ENCODE measurements at regions not wholly inside any gene's neighbourhood (a gene's known extent, or its start where the extent isn't known, plus 50 kb on each side); places are given as distances from the start of the nearest gene placed in this dataset.

GRCh38 chr1:61627365-61627764, 97.6 kb downstream of the TM2D1 start:
- H3K27me3 Mint-ChIP-seq = no peaks in the 10 kb centered on the region
- H3K27ac Mint-ChIP-seq = no peak overlapping the region
- H3K9me3 Mint-ChIP-seq = no peaks in the 10 kb centered on the region

GRCh38 chr1:61626816-61627215, 98.1 kb downstream of the TM2D1 start:
- no peaks in the 10 kb centered on the region for H3K4me1 Mint-ChIP-seq (ENCODE audit: low read depth)
- H3K27ac Mint-ChIP-seq = no peak overlapping the region
- H3K9me3 Mint-ChIP-seq = no peaks in the 10 kb centered on the region
- no peaks in the 10 kb centered on the region for H3K27me3 Mint-ChIP-seq
- no peaks in the 10 kb centered on the region for H3K36me3 Mint-ChIP-seq (ENCODE audit: low read depth)
- H3K4me3 Mint-ChIP-seq = no peak overlapping the region

More at GRCh38 chr1:61627365-61627764, 97.6 kb downstream of the TM2D1 start:
- H3K4me1 Mint-ChIP-seq (ENCODE audit: low read depth) = no peaks in the 10 kb centered on the region
- no peaks in the 10 kb centered on the region for H3K36me3 Mint-ChIP-seq (ENCODE audit: low read depth)
- no peak overlapping the region for H3K4me3 Mint-ChIP-seq

GRCh38 chr1:61623852-61624251, 101.1 kb downstream of the TM2D1 start:
- Mint-ChIP-seq H3K27ac (no peak overlapping the region), H3K4me3 (no peak overlapping the region), H3K36me3 (ENCODE audit: low read depth) (no peaks in the 10 kb centered on the region), H3K4me1 (ENCODE audit: low read depth) (no peaks in the 10 kb centered on the region), H3K27me3 (no peaks in the 10 kb centered on the region), H3K9me3 (no peaks in the 10 kb centered on the region)

GRCh38 chr1:61620536-61620935, 104.4 kb downstream of the TM2D1 start:
- Mint-ChIP-seq H3K4me1 (ENCODE audit: low read depth) (no peaks in the 10 kb centered on the region), H3K27me3 (no peaks in the 10 kb centered on the region), H3K4me3 (no peak overlapping the region), H3K27ac (no peak overlapping the region), H3K9me3 (no peaks in the 10 kb centered on the region), H3K36me3 (ENCODE audit: low read depth) (no peaks in the 10 kb centered on the region)

GRCh38 chr1:61618755-61619154, 106.2 kb downstream of the TM2D1 start:
- no peak overlapping the region for H3K4me3 Mint-ChIP-seq
- H3K36me3 Mint-ChIP-seq (ENCODE audit: low read depth) = no peaks in the 10 kb centered on the region
- no peak overlapping the region for H3K27ac Mint-ChIP-seq
- no peaks in the 10 kb centered on the region for H3K9me3 Mint-ChIP-seq
- no peaks in the 10 kb centered on the region for H3K4me1 Mint-ChIP-seq (ENCODE audit: low read depth)
- H3K27me3 Mint-ChIP-seq = no peaks in the 10 kb centered on the region

- no peak overlapping the region for H3K4me3 Mint-ChIP-seq
- H3K27me3 Mint-ChIP-seq = no peaks in the 10 kb centered on the region
- H3K36me3 Mint-ChIP-seq (ENCODE audit: low read depth) = no peaks in the 10 kb centered on the region
- H3K9me3 Mint-ChIP-seq = no peaks in the 10 kb centered on the region
- H3K27ac Mint-ChIP-seq = no peak overlapping the region
- no peaks in the 10 kb centered on the region for H3K4me1 Mint-ChIP-seq (ENCODE audit: low read depth)
These were observed 106.7 kb downstream of the TM2D1 start for GRCh38 chr1:61618193-61618592.

- H3K36me3 Mint-ChIP-seq (ENCODE audit: low read depth) = no peaks in the 10 kb centered on the region
- H3K27me3 Mint-ChIP-seq = no peaks in the 10 kb centered on the region
- H3K4me1 Mint-ChIP-seq (ENCODE audit: low read depth) = no peaks in the 10 kb centered on the region
- no peak overlapping the region for H3K4me3 Mint-ChIP-seq
- H3K9me3 Mint-ChIP-seq = no peaks in the 10 kb centered on the region
- H3K27ac Mint-ChIP-seq = no peak overlapping the region
These were observed 108.1 kb downstream of the TM2D1 start for GRCh38 chr1:61616830-61617229.

- Mint-ChIP-seq H3K36me3 (ENCODE audit: low read depth) (no peaks in the 10 kb centered on the region), H3K4me3 (no peak overlapping the region), H3K4me1 (ENCODE audit: low read depth) (no peaks in the 10 kb centered on the region), H3K9me3 (no peaks in the 10 kb centered on the region), H3K27ac (no peak overlapping the region), H3K27me3 (no peaks in the 10 kb centered on the region)
These were observed 112.3 kb downstream of the TM2D1 start for GRCh38 chr1:61612602-61613001.

- Mint-ChIP-seq H3K9me3 (no peaks in the 10 kb centered on the region), H3K4me1 (ENCODE audit: low read depth) (no peaks in the 10 kb centered on the region), H3K27me3 (no peaks in the 10 kb centered on the region), H3K27ac (no peak overlapping the region), H3K4me3 (no peak overlapping the region), H3K36me3 (ENCODE audit: low read depth) (no peaks in the 10 kb centered on the region)
These were observed 115.9 kb downstream of the TM2D1 start for GRCh38 chr1:61609040-61609439.

GRCh38 chr1:61607448-61607847, 117.5 kb downstream of the TM2D1 start:
- no peaks in the 10 kb centered on the region for H3K4me1 Mint-ChIP-seq (ENCODE audit: low read depth)
- H3K36me3 Mint-ChIP-seq (ENCODE audit: low read depth) = no peaks in the 10 kb centered on the region
- no peaks in the 10 kb centered on the region for H3K9me3 Mint-ChIP-seq
- H3K27me3 Mint-ChIP-seq = no peaks in the 10 kb centered on the region
- no peak overlapping the region for H3K27ac Mint-ChIP-seq
- no peak overlapping the region for H3K4me3 Mint-ChIP-seq

- no peaks in the 10 kb centered on the region for H3K9me3 Mint-ChIP-seq
- H3K4me1 Mint-ChIP-seq (ENCODE audit: low read depth) = no peaks in the 10 kb centered on the region
- H3K36me3 Mint-ChIP-seq (ENCODE audit: low read depth) = no peaks in the 10 kb centered on the region
- no peaks in the 10 kb centered on the region for H3K27me3 Mint-ChIP-seq
- H3K27ac Mint-ChIP-seq = no peak overlapping the region
- H3K4me3 Mint-ChIP-seq = no peak overlapping the region
These were observed 118.3 kb downstream of the TM2D1 start for GRCh38 chr1:61606448-61607312.

GRCh38 chr1:61605607-61606321, 119.2 kb downstream of the TM2D1 start:
- Mint-ChIP-seq H3K4me3 (no peak overlapping the region), H3K36me3 (ENCODE audit: low read depth) (no peaks in the 10 kb centered on the region), H3K27ac (no peak overlapping the region), H3K27me3 (no peaks in the 10 kb centered on the region), H3K9me3 (no peaks in the 10 kb centered on the region), H3K4me1 (ENCODE audit: low read depth) (no peaks in the 10 kb centered on the region)

GRCh38 chr1:61604684-61605083, 120.3 kb downstream of the TM2D1 start:
- Mint-ChIP-seq H3K27me3 (no peaks in the 10 kb centered on the region), H3K9me3 (no peaks in the 10 kb centered on the region), H3K4me3 (no peak overlapping the region), H3K27ac (no peak overlapping the region), H3K36me3 (ENCODE audit: low read depth) (no peaks in the 10 kb centered on the region), H3K4me1 (ENCODE audit: low read depth) (no peaks in the 10 kb centered on the region)

- H3K4me1 Mint-ChIP-seq (ENCODE audit: low read depth) = no peaks in the 10 kb centered on the region
- no peak overlapping the region for H3K4me3 Mint-ChIP-seq
- no peaks in the 10 kb centered on the region for H3K36me3 Mint-ChIP-seq (ENCODE audit: low read depth)
- no peak overlapping the region for H3K27ac Mint-ChIP-seq
- H3K27me3 Mint-ChIP-seq = no peaks in the 10 kb centered on the region
- no peaks in the 10 kb centered on the region for H3K9me3 Mint-ChIP-seq
These were observed 120.7 kb downstream of the TM2D1 start for GRCh38 chr1:61604261-61604660.

- no peaks in the 10 kb centered on the region for H3K27me3 Mint-ChIP-seq
- no peak overlapping the region for H3K4me3 Mint-ChIP-seq
- H3K27ac Mint-ChIP-seq = no peak overlapping the region
- no peaks in the 10 kb centered on the region for H3K4me1 Mint-ChIP-seq (ENCODE audit: low read depth)
- no peaks in the 10 kb centered on the region for H3K36me3 Mint-ChIP-seq (ENCODE audit: low read depth)
- no peaks in the 10 kb centered on the region for H3K9me3 Mint-ChIP-seq
These were observed 122.3 kb downstream of the TM2D1 start for GRCh38 chr1:61602663-61603062.
